ENCODE measurements at regions not wholly inside any gene's neighbourhood (a gene's known extent, or its start where the extent isn't known, plus 50 kb on each side); places are given as distances from the start of the nearest gene placed in this dataset.

DNA sequence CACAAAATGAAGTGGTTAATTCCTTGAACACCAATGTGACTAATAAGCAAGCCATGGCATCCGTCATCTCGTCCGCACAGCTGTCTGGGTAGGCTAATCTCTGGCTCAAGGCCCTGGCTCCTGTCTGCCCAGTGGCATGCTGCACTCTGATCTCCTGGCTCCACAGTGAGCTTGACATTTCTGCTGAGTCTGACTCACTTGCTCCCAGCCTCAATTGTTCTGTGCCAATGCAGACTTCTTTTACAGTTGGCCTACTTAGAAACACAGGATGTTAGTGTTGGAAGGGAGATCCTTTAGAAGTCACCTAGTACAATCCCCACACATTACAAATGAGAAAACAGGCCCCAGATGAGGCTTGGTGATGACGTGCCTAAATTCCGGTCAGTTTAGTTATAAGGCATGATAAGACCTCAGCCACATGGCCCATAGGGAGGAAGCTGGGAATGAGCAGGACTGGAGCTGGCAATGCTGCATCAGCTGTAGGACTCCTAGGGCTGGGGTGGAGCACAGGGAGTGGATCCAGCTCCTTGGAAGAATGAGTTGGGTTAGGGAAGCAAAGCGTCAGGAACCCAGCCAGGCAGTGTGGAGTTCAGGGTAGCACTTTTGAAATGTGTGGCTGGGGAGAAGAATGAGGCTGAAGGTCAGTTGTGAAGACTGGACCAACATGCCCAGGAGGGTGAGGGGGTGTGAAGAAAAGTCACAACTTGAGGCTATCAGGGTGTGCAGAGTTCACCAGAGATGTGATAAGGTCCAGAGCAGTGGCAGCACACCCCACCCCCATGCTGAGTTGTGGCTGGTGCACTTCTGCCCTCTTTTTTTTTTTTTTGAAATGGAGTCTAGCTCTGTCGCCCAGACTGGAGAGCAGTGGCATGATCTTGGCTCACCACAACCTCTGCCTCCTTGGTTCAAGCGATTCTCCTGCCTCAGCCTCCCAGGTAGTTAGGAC, 70.2 kb upstream of the EED start:
- no peak for TF ChIP-seq EP300 (IDR thresholded peaks at IDR 0.05; ENCODE audit: borderline replicate concordance)
- no peak for TF ChIP-seq TAF1 (IDR thresholded peaks at IDR 0.05; ENCODE audit: low read depth)
- peak; percentile 56 for TF ChIP-seq TCF12 (IDR thresholded peaks at IDR 0.05; ENCODE audit: low read depth)
- TF ChIP-seq, protein P1, sequence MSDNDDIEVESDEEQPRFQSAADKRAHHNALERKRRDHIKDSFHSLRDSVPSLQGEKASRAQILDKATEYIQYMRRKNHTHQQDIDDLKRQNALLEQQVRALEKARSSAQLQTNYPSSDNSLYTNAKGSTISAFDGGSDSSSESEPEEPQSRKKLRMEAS (IDR thresholded peaks at IDR 0.05) = peak; percentile 41; the same call in 1 of the 2 replicates
- TF ChIP-seq YY1 (IDR thresholded peaks at IDR 0.05; ENCODE audit: low read depth) = no peak

Measured in Ishikawa (cell line).